ENCODE measurements at regions not wholly inside any gene's neighbourhood (a gene's known extent, or its start where the extent isn't known, plus 50 kb on each side); places are given as distances from the start of the nearest gene placed in this dataset.

GRCh38 chr20:7375905-7376304, 564.4 kb downstream of the HAO1 start:
- TF ChIP-seq EZH2phosphoT487 (IDR thresholded peaks at IDR 0.05; ENCODE audit: insufficient read depth, low read depth): no peak
- TF ChIP-seq EZH2 (IDR thresholded peaks at IDR 0.05; ENCODE audit: insufficient read depth, poor library complexity, severe bottlenecking): no peak

Measured in GM23248 (cell line).